Uterus (tissue), 2 donors: ENCODE measurements at regions not wholly inside any gene's neighbourhood (a gene's known extent, or its start where the extent isn't known, plus 50 kb on each side); places are given as distances from the start of the nearest gene placed in this dataset.

Experiments
- POLR2A ChIP-seq, 2 donors: fragments of 450-650 bp; IDR thresholded peaks; one replicate each; pipeline ENCODE4 v1.6.1; 2016; ENCODE audit warnings: antibody characterized with exemption in 2 of 2, mild to moderate bottlenecking in 1 of 2, moderate library complexity in 1 of 2
- TF ChIP-seq, protein P1 (sequence below), 4 experiments: fragments of 200-600 bp in 2 of 4; fragments of 450-650 bp in 2 of 4; sonication (generic) in 2 of 4; IDR thresholded peaks; one replicate each; pipeline ENCODE4 v1.5.1; 2016 to 2019; ENCODE audit warnings: antibody characterized with exemption in 4 of 4, mild to moderate bottlenecking in 2 of 4, moderate library complexity in 1 of 4

DNA sequence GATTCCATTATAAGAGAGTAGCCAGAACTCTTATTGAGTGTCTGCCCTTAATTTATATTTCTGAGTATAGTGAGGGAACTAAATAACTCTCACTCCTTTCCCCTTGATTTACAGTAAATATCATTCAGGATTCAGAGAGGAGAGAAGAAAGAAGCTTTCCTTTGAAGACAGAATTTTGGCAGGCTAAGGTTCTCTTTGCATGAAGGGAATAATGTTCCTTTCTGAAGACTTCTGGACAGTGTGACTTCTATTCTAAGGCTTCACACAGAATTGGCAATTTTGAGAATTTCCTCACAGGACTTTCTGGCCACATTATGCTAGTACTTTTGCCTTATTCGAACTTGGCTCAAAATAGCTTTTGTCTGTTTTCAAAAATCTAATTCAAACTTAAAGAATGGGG, 352.2 kb upstream of the FBXO33 start:
- TF ChIP-seq, protein P1, sequence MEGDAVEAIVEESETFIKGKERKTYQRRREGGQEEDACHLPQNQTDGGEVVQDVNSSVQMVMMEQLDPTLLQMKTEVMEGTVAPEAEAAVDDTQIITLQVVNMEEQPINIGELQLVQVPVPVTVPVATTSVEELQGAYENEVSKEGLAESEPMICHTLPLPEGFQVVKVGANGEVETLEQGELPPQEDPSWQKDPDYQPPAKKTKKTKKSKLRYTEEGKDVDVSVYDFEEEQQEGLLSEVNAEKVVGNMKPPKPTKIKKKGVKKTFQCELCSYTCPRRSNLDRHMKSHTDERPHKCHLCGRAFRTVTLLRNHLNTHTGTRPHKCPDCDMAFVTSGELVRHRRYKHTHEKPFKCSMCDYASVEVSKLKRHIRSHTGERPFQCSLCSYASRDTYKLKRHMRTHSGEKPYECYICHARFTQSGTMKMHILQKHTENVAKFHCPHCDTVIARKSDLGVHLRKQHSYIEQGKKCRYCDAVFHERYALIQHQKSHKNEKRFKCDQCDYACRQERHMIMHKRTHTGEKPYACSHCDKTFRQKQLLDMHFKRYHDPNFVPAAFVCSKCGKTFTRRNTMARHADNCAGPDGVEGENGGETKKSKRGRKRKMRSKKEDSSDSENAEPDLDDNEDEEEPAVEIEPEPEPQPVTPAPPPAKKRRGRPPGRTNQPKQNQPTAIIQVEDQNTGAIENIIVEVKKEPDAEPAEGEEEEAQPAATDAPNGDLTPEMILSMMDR (IDR thresholded peaks at IDR 0.05): no peak
- no peak for TF ChIP-seq POLR2A (IDR thresholded peaks at IDR 0.05)
